ENCODE measurements at regions not wholly inside any gene's neighbourhood (a gene's known extent, or its start where the extent isn't known, plus 50 kb on each side); places are given as distances from the start of the nearest gene placed in this dataset.

GRCh38 chr11:90908074-90908473 lies 685.2 kb upstream of the CHORDC1 start:
- H3K9me3 Mint-ChIP-seq (ENCODE audit: low read depth) = no peaks in the 10 kb centered on the region
- H3K4me1 Mint-ChIP-seq (ENCODE audit: low read depth) = peaks cover 11% of the 10 kb centered on the region
- peaks cover 13% of the 10 kb centered on the region for H3K27me3 Mint-ChIP-seq (ENCODE audit: low read depth)
- peak; percentile 78 for TF ChIP-seq CTCF (IDR thresholded peaks at IDR 0.05)
- no peak for DNase-seq (ENCODE audit: low spot score)
- no peaks in the 10 kb centered on the region for H3K36me3 Mint-ChIP-seq (ENCODE audit: low read depth)
- H3K4me3 Mint-ChIP-seq (ENCODE audit: unreplicated experiment) = no peak overlapping the region
- no peak overlapping the region for H3K27ac Mint-ChIP-seq (ENCODE audit: unreplicated experiment)

- Mint-ChIP-seq H3K4me3 (ENCODE audit: unreplicated experiment) (no peak overlapping the region), H3K27me3 (ENCODE audit: low read depth) (peaks cover 13% of the 10 kb centered on the region), H3K27ac (ENCODE audit: unreplicated experiment) (no peak overlapping the region), H3K36me3 (ENCODE audit: low read depth) (no peaks in the 10 kb centered on the region), H3K4me1 (ENCODE audit: low read depth) (no peaks in the 10 kb centered on the region), H3K9me3 (ENCODE audit: low read depth) (peaks cover 4% of the 10 kb centered on the region)
- TF ChIP-seq CTCF (IDR thresholded peaks at IDR 0.05) = no peak
- no peak for DNase-seq (ENCODE audit: low spot score)
Measured at GRCh38 chr11:90895850-90896249, 673.0 kb upstream of the CHORDC1 start.

- no peak for DNase-seq (ENCODE audit: low spot score)
- TF ChIP-seq CTCF (IDR thresholded peaks at IDR 0.05) = no peak
- no peak overlapping the region for H3K4me3 Mint-ChIP-seq (ENCODE audit: unreplicated experiment)
- H3K36me3 Mint-ChIP-seq (ENCODE audit: low read depth) = no peaks in the 10 kb centered on the region
- no peaks in the 10 kb centered on the region for H3K4me1 Mint-ChIP-seq (ENCODE audit: low read depth)
- no peaks in the 10 kb centered on the region for H3K9me3 Mint-ChIP-seq (ENCODE audit: low read depth)
- H3K27ac Mint-ChIP-seq (ENCODE audit: unreplicated experiment) = no peak overlapping the region
- peaks cover 6% of the 10 kb centered on the region for H3K27me3 Mint-ChIP-seq (ENCODE audit: low read depth)
Measured at GRCh38 chr11:90890347-90890746, 667.5 kb upstream of the CHORDC1 start.

- Mint-ChIP-seq H3K4me3 (ENCODE audit: unreplicated experiment) (no peak overlapping the region), H3K9me3 (ENCODE audit: low read depth) (no peaks in the 10 kb centered on the region), H3K27me3 (ENCODE audit: low read depth) (peaks cover 7% of the 10 kb centered on the region), H3K4me1 (ENCODE audit: low read depth) (no peaks in the 10 kb centered on the region), H3K27ac (ENCODE audit: unreplicated experiment) (no peak overlapping the region), H3K36me3 (ENCODE audit: low read depth) (no peaks in the 10 kb centered on the region)
- no peak for DNase-seq (ENCODE audit: low spot score)
- no peak for TF ChIP-seq CTCF (IDR thresholded peaks at IDR 0.05)
Measured at GRCh38 chr11:90884181-90884580, 661.3 kb upstream of the CHORDC1 start.

- TF ChIP-seq CTCF (IDR thresholded peaks at IDR 0.05) = no peak
- Mint-ChIP-seq H3K27me3 (ENCODE audit: low read depth) (no peaks in the 10 kb centered on the region), H3K4me1 (ENCODE audit: low read depth) (no peaks in the 10 kb centered on the region), H3K4me3 (ENCODE audit: unreplicated experiment) (no peak overlapping the region), H3K9me3 (ENCODE audit: low read depth) (no peaks in the 10 kb centered on the region), H3K27ac (ENCODE audit: unreplicated experiment) (no peak overlapping the region), H3K36me3 (ENCODE audit: low read depth) (no peaks in the 10 kb centered on the region)
- DNase-seq (ENCODE audit: low spot score) = no peak
Measured at GRCh38 chr11:90874986-90875385, 652.1 kb upstream of the CHORDC1 start.

Measured in chondrocyte (in vitro differentiated cells).